ENCODE measurements at regions not wholly inside any gene's neighbourhood (a gene's known extent, or its start where the extent isn't known, plus 50 kb on each side); places are given as distances from the start of the nearest gene placed in this dataset.

DNA sequence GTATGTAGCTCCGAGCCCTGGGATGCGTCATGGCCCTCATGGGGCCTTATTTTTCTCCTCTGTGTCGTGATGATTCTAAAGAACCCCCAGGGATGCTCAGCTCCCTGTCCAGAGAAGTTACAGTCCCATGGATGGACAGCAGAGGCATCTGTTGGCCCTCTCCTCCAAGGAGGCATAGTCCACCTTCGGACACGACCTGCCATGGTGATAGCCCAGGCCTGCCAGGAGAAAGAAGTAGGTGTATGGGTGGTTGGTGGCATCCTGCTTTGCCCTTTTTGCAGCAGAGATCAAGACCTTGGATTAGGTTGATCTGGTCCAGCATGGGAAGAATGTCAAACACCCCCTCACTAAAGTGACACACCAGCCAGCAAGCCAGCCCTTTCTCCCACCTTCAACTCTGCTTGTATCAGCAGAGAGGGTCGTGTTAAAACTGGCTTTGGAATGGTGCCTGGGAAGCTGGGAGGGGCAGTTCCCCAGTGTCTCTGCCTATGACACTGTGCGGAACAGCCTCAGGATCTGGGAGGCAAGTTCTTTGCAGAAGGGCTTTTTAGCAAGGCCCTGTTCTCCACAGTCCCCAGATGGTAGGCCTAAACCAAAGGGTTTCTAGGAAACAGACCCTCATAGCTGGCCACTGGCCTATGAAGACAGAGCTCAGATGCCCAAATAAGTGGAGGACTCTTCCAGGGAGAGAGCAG, 259.9 kb upstream of the RPL38 start:
- TF ChIP-seq, protein P1, sequence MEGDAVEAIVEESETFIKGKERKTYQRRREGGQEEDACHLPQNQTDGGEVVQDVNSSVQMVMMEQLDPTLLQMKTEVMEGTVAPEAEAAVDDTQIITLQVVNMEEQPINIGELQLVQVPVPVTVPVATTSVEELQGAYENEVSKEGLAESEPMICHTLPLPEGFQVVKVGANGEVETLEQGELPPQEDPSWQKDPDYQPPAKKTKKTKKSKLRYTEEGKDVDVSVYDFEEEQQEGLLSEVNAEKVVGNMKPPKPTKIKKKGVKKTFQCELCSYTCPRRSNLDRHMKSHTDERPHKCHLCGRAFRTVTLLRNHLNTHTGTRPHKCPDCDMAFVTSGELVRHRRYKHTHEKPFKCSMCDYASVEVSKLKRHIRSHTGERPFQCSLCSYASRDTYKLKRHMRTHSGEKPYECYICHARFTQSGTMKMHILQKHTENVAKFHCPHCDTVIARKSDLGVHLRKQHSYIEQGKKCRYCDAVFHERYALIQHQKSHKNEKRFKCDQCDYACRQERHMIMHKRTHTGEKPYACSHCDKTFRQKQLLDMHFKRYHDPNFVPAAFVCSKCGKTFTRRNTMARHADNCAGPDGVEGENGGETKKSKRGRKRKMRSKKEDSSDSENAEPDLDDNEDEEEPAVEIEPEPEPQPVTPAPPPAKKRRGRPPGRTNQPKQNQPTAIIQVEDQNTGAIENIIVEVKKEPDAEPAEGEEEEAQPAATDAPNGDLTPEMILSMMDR (IDR thresholded peaks at IDR 0.05), result no peak
- TF ChIP-seq POLR2A (IDR thresholded peaks at IDR 0.05) (no peak), EP300 (IDR thresholded peaks at IDR 0.05) (no peak), POLR2AphosphoS5 (IDR thresholded peaks at IDR 0.05) (no peak)
